HG03521 (cell line): ENCODE measurements at regions not wholly inside any gene's neighbourhood (a gene's known extent, or its start where the extent isn't known, plus 50 kb on each side); places are given as distances from the start of the nearest gene placed in this dataset.

Experiments
- ATAC-seq: cut with Tn5 transposase; IDR thresholded peaks from one replicate; pipeline ENCODE4 v1.9.1; 2021; ENCODE audit warnings: mild to moderate bottlenecking, moderate library complexity; ENCODE audit not compliant: unreplicated experiment

DNA sequence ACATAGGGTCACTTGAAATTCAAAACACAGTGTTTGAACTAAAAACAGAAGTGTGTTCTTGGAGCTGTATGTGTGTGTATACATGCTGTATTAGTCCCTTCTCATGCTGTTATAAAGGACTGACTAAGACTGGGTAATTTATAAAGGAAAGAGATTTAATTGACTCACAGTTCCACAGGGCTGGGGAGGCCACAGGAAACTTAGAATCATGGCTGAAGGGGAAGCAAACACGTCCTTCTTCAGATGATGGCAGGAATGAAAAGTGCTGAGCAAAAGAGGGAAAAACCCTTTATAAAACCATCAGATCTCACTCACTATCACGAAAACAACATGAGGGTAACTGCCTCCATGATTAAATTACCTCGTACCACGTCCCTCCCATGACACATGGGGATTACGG, 224.1 kb downstream of the BCAT1 start:
- no peak for ATAC-seq

DNA sequence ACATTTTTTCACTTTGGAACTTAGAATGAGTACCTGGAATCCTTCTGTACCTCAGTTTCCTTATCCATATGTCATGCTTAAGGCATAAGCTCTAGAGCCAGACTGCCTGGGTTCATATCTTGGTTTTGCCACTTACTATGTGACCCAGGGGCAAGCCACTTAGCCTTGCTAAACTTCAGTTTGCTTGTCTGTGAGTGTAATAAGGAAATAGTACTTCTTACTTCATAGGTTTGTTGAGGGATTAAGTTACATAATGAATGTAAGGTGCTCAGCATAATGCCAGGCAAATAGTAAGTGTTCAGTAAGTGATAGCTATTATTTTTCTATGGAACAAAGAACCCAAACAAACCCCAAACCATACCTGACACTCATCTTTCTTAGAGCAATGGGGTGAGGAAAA, 225.1 kb downstream of the BCAT1 start:
- ATAC-seq = no peak

DNA sequence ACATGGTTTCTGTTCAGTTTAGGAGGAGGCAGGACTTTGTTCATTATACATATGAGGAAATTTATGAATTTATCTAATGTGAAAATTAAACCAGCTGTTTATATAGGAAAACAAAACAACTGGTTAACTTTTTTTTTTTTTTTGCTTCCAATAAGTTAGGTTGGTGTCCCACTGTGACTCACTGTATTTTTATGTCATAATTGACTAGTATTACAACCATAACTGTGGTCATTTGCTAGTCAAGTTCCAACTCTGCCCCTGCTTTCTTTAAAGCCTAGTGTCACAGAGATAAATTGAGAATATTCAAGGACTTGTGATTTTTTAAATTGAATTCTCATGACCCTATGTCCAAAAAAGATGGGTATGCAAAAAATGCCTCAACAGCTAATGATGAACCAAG, 227.7 kb downstream of the BCAT1 start:
- ATAC-seq = no peak

DNA sequence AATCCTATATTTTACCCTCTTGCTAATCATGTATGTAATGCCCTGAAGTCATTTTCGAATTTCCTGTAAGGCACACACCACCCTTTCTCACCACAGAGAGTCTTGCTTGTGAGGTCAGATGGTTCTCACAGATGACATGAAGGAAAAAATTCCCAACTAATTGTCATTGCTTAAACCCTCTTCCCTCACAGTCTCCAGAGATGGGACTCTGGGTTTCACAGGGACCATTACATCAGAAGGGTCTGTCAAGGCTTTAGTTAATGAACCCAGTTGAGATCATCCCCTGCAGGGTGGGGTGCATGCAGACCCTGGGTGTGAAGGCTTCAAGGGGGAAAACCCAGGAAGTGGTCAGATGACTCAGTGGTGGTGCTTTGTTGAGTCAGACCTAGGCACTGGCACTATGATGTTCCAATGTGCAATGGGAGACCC, 229.6 kb downstream of the BCAT1 start:
- ATAC-seq = no peak

DNA sequence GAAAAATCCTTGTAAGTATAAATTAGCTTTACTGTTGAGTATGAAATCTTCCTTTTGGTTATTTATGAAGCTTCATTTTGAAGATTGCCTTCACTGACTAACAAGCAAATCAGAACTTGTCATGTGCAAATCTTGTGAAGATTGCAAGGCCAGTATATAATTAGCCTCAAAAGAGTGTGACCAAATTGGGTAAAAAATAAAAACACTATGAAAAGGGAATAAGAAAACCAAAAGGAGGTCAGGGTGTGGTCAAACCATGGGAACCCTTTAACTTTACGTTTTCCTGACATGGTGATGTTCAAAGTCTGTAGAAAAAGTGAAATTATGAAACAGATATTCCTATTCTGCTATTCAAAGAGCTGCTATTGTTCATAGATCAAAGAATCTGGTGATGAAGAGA, 230.3 kb downstream of the BCAT1 start:
- no peak for ATAC-seq

DNA sequence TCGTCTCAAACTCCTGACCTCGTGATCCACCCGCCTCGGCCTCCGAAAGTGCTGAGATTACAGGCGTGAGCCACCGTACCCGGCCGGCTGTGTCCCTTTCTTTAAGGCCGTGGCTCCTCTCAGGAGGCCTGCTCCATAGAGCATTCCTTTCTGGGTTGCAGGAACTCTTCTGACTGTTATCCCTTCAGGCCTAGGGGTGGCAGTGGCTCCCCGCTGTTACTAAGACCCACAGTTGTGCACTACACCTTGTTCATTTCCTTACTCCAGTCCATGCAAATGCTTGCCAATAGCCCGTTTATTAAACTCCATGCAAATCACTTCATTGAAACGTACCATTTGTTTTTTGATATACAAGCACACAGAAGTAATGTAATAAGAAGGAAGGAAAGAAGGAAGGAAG, 234.7 kb downstream of the BCAT1 start:
- ATAC-seq = no peak

DNA sequence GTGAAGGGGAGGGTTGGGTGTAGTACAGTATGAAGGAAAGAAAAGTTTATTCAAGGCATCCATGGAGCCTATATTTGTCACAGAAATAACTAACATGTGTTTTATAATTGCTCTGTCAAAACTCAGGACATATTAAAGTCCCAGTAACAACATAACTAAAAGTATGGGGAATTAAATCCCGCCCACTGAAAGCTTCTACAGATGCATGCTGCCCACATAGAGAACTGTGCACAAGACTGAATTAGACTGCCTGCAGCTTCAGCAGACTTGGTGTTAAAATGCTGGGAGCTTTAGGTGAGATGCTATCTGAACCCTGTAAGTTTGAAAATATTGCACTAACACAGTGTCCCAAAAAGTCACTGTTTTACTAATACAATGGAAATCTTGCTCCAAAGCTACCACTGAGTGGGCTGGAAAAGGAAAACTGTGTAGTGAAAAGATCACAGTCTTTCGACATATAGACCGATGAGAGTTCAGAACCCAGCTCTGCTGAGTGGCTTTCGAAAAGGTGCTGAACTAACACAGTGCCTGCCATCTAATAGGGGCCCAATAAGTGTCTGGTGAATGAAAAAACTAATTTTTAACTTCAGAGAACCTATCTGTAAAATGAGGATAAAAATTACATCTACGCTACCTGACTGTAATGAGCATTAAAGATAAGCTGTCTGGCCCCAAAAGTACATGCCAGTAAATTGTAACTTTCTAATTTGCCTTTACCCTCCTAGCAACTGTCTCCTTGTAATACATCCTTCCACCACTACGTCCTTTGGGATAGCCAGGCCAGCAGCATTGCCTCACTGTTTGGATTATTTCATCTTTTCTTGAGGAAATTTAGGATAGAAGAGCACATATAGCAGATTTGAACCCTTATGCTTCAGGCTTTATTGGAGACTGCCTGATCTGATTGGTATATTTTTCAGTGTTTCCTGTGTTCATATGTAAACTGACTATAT, 237.6 kb downstream of the BCAT1 start:
- no peak for ATAC-seq

DNA sequence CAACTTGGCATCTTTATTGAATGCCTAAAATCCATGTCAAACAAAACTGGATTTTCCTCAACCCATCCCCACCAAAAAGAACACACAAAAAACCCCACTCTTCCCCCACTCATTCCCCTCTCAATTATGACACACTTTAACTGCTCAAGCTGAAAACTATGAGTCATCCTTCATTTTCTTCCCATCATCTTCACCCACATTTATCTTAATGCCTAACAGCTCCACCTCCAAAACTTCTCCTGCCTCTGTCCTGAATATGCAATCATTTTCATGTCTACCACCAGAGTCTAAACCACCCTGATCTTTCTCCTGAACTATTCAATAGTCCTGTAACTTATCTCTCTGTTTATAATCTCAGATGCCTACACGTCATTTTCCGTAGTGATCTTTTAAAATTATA, 239.7 kb downstream of the BCAT1 start:
- no peak for ATAC-seq

DNA sequence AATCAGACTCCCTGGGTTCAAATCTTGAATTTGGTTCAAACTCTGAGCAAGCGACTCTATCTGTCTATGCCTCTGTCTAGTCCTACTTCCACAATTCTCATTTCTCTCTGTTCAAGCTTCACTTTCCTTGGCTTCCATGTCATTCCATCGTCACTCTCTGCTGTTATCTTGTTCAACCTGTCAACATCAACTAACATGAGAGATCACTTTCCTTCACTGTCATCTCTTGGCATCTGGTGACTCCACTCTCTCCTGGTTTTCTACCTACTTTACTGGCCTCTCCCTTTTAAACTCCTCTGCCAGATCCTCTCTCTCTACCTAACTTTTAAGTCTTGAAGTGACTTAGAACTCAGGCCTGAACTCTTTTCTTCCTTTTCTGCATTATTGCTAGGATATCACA, 240.2 kb downstream of the BCAT1 start:
- no peak for ATAC-seq

DNA sequence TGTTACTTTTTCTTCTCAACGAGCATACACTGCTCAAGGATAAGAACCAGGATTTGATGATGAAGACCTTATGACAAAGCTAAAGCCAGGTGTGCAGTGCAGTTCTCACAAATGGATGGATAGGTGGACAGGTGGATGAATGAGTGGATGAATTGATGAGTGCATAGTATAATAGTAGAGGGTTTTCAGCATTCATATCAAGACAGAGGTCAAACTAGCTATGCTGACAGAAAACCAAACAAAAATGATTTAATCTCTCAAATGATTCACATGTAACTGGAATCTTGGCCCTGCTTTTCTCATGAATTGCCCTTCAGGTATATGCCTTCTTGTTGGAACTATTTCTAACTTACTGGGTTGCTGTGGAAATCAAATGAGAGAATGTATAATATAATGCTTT, 240.9 kb downstream of the BCAT1 start:
- no peak for ATAC-seq

DNA sequence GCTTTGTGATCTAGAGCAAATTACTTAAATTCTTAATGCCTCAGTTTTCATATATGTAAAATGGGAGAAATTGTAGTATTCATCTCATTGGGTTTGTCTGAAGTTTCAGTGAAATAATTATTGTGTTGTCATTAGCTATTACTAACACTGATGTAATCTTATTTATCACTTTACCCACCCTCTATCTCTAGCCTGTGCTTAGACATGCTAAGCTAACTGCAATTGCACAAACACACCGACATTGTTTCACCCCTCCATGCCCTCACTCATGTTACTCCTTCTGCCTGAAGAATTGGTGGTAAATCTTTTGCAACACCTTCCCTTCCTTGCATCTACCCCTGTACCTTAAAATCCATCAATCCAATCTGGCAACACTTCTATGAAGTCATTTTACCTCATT, 241.6 kb downstream of the BCAT1 start:
- ATAC-seq = no peak

DNA sequence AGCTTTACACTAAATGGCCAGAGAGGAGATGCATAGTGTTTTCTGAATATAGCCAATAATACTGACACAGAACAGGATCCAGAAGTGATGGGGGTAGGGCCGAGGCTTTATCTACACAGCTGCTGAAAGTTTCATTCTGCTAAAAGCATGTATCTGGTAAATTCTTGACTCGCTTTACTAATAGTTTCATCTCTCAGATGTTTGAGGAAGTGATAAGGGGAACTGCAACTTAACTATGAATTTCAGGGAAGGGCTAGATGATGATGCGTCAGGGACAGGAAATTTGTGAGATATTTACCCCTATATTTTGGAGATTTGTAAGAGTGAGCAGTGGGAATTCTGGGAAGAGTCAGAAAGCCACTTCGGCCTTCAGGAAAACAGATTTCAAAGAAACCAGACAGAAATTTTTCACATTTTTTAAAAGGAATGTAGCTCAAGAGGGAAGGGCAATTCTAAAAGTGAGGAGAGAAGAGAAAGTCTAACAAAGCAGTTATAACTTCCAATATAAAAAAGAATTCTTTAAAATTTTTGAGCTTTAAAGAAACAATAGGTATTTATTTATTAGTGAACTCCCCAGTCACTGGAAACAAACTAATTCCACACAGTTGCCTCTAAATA, 243.1 kb downstream of the BCAT1 start:
- peak; percentile 100 for ATAC-seq

DNA sequence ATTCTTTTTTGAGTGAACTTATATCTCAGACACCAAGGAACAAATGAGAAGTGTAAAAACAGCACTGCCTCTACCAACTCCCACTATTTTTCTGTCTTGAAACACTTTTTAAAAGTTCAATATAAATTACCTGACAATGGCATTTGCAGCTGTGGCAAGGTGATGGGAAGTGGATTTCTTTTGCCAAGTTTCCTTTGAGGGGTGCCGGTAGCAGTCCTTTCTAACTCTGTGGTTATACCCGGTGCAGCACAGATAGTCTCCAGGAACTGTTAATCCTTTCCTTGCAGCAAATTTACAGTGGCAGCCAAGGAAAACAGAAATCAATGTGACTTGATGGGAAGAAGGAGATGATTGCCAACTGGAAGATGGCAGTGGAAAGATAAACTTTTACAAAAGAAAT, 243.7 kb downstream of the BCAT1 start:
- no peak for ATAC-seq

DNA sequence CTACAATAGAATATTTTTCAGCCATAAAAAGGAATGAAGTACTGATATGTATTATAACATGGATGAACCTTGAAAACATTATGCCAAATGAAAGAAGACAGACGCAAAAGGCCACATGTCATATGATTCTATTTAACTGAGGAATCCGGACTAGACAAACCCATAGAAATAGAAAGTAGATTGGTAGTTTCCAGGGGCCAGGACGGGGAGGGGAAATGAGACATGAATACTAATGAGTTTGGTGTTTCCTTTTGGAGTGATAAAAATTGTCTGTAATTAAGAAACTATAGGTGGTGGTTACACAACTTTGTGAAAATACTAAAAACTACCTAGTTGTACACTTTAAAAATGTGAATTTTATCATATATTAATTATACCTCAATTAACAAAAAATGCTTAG, 247.6 kb downstream of the BCAT1 start:
- ATAC-seq = no peak

DNA sequence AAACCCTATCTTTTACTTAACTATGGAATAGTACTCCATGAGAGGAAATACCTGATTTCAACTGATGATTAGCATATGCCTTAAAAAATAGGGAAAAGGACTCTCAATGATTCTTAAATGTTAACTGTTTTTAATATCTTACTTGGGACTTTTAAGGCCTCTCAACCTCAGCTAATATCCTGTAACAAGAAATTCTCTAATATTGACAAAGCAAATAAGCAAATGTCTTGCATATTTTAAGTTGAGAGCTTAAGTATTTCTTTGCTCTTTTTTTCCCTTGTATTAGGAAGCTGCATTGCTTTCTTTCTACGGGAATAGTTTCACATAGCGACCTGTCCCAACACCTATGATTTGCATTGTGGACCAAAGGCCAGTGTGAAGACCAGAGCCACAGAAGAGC, 249.9 kb downstream of the BCAT1 start:
- ATAC-seq = no peak

DNA sequence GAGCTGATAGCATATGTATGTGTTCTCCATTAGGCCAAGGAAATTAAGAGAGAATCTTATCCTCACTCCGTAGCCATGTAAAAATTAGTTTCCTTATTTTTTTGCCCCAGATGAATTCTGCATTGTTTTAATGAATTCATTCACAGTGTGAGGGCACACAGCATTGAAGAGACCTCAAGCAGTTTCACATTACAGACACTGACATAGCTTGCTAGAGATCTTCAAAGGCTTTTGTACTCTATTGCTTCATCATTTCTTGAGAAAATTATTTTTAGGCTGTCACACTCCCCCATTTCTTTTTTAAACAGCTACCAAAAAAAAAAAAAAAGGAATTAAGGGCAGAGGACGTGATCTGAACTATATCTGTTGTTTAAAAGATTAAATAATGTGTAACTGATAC, 251.1 kb downstream of the BCAT1 start:
- no peak for ATAC-seq

DNA sequence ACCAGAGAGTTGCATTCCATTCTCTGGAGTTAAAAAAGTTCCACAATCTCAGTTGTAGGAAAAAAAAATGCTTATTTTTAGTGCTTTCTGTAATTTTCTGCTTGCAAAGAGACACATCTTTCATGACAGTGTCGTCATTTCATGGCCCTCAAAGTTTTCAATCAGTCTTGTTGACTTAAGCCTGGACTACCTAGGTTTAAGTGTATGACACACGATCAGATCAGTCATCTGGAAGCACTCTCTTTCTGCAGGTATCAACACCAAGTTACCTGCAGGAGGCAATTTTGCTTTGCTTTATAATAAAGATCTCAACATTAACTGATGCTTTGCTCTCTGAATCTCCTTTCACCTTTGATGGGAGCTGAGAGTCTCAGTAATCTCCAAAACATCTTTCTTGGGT, 251.6 kb downstream of the BCAT1 start:
- ATAC-seq = no peak

DNA sequence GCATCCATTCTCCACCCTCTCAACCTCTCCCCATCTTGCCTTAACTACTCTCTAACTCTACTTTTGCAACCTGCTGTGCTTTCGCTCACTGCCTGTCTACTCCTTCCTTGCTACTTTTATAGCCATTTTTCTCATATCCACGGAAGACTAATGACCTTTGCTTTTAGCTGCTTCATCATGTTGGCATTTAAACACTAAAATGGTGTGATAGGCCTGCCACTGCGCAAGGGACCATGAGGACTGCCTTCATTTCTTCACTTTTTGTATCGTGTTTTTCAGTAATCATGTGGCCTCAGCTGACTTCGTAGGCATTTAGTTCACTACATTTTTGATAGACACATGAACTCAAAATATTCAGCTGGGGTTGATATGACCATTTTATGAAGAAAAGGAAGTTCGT, 252.1 kb downstream of the BCAT1 start:
- no peak for ATAC-seq

DNA sequence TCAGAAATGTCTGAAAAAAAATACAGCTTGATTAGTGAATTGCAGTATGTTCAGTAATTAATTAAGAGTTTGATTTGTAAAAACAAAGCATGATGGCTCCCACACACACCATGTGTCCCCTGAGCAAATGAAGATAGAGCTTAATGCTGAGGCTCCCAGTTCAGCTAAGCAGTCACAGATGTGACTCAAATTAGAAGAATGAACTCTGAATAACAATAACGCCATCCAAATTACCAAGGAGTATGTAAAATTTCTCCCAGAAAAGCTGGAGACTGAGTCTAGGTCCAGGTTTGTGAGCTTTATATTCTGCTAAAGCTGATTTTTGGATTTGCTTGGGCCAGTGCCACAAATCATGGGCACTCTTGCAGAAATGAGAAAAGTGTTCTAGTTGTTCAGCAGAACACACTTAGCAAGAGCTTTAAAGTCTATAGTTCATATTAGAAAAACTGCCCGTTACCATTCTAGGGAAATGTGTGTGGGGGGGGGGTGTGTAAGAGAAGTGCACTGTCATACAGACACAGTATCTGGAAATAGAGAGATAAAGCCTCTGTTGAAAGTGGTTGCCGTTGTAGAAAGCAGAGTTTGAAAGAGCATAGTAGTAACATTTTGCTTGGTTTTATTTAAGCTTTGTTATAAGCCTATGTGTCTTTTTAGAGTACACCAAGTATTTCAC, 253.1 kb downstream of the BCAT1 start:
- ATAC-seq = no peak

DNA sequence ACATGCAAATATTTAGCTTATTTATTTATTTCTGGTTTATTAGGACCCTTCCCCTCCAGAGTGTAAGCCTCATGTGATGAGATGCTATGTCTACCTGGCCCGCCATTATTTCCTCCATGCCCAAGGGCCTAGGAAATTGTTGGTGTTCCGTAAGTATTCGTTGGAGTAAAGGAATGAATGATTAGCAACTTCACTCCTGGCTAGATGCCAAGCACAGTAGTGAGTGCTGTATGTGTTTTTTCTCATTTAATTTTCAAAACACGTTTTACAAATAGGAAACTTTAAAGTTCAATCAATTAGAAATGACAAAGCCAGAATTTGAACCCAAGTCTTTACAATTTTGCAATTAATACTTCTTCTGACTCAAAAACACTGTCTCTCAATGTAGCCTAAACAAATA, 253.8 kb downstream of the BCAT1 start:
- ATAC-seq = no peak

DNA sequence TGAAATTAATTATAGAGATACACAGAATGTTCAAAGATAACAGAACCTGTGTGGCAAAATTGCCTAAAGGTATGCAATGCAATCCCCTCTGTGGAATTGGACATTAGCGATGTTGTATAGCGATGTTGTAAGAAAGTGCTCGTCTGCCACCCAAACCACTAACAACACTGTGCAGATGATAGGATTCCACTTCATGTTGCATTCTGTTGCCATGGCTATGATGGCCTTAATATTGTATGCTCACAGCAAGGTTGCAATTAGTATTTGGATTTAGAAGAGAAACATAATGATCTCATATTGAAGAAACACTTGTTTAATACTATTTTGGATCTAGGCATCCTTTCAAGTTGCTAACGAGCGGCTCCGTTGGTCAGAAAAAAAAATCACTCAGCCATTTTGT, 260.3 kb downstream of the BCAT1 start:
- no peak for ATAC-seq

DNA sequence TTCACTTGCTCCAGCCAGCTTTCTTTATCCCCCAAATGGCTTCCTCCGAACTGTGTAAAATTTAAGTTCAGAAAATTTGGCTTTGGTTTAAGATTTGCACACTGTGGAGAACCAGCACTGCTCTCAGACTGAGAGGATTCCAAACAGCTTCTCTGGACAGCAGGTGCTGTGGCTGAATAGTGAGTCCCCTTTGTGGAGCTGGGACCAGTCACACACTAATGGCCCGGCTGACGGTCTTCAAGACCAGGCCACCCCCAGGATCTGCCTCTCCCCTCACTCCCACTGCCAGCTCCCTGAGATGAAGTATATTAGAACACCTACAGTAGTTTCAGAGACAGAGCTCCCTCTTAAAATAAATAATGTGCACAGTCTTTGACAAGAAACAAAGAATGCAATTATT, 267.3 kb downstream of the BCAT1 start:
- no peak for ATAC-seq
